HG03280 (cell line): ENCODE measurements at regions not wholly inside any gene's neighbourhood (a gene's known extent, or its start where the extent isn't known, plus 50 kb on each side); places are given as distances from the start of the nearest gene placed in this dataset.

Source experiments
- ATAC-seq: cut with Tn5 transposase; IDR thresholded peaks from one replicate; pipeline ENCODE4 v1.9.1; 2021; ENCODE audit warnings: mild to moderate bottlenecking, moderate library complexity; ENCODE audit not compliant: unreplicated experiment

GRCh38 chr1:229098903-229099578, 171.9 kb upstream of the RAB4A start:
- ATAC-seq, result no peak

GRCh38 chr1:229101011-229101871, 169.7 kb upstream of the RAB4A start:
- no peak for ATAC-seq

- no peak for ATAC-seq
Observed at GRCh38 chr1:229102741-229103391, 168.0 kb upstream of the RAB4A start.

- ATAC-seq, result no peak
Observed at GRCh38 chr1:229104654-229105053, 166.3 kb upstream of the RAB4A start.

- no peak for ATAC-seq
Observed at GRCh38 chr1:229105109-229105508, 165.8 kb upstream of the RAB4A start.

- ATAC-seq, result no peak
Observed at GRCh38 chr1:229105822-229106525, 164.9 kb upstream of the RAB4A start.

- no peak for ATAC-seq
Observed at GRCh38 chr1:229106526-229107125, 164.3 kb upstream of the RAB4A start.

- no peak for ATAC-seq
Observed at GRCh38 chr1:229107304-229107815, 163.6 kb upstream of the RAB4A start.

- ATAC-seq, result no peak
Observed at GRCh38 chr1:229107972-229108371, 162.9 kb upstream of the RAB4A start.

- no peak for ATAC-seq
Observed at GRCh38 chr1:229108598-229109201, 162.2 kb upstream of the RAB4A start.

- no peak for ATAC-seq
Observed at GRCh38 chr1:229109320-229109761, 161.6 kb upstream of the RAB4A start.

GRCh38 chr1:229110986-229111385, 159.9 kb upstream of the RAB4A start:
- no peak for ATAC-seq

GRCh38 chr1:229111703-229112319, 159.1 kb upstream of the RAB4A start:
- ATAC-seq, result no peak

GRCh38 chr1:229112832-229113548, 157.9 kb upstream of the RAB4A start:
- no peak for ATAC-seq

GRCh38 chr1:229114315-229114714, 156.6 kb upstream of the RAB4A start:
- no peak for ATAC-seq

GRCh38 chr1:229114850-229115365, 156.0 kb upstream of the RAB4A start:
- no peak for ATAC-seq

GRCh38 chr1:229116114-229116513, 154.8 kb upstream of the RAB4A start:
- ATAC-seq, result no peak

- ATAC-seq, result no peak
Observed at GRCh38 chr1:229117664-229118300, 153.1 kb upstream of the RAB4A start.
